ENCODE measurements at regions not wholly inside any gene's neighbourhood (a gene's known extent, or its start where the extent isn't known, plus 50 kb on each side); places are given as distances from the start of the nearest gene placed in this dataset.

DNA sequence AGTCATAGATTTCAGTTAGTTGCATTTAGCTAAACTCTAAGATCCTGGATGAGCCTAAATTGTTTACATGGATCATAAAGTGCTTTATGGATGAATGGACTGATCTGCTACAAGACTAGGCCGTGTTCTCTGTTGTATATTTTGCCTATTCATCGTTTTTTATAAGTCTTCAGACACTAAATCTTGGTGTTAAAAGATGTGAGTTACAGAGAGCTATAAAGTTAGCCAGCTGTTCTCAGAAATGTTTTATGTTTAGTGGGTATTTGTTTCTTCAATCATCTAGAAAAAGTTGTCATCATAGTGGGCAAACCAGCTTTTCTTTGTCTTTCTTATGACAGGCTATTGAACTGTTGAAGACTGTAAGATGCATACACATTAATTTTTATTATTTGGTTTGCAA lies 585.8 kb upstream of the SEMA6A start:
- no peaks in the 10 kb centered on the region for H3K9me3 ChIP-seq (replicated peaks)
- TF ChIP-seq, protein P1, sequence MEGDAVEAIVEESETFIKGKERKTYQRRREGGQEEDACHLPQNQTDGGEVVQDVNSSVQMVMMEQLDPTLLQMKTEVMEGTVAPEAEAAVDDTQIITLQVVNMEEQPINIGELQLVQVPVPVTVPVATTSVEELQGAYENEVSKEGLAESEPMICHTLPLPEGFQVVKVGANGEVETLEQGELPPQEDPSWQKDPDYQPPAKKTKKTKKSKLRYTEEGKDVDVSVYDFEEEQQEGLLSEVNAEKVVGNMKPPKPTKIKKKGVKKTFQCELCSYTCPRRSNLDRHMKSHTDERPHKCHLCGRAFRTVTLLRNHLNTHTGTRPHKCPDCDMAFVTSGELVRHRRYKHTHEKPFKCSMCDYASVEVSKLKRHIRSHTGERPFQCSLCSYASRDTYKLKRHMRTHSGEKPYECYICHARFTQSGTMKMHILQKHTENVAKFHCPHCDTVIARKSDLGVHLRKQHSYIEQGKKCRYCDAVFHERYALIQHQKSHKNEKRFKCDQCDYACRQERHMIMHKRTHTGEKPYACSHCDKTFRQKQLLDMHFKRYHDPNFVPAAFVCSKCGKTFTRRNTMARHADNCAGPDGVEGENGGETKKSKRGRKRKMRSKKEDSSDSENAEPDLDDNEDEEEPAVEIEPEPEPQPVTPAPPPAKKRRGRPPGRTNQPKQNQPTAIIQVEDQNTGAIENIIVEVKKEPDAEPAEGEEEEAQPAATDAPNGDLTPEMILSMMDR (IDR thresholded peaks at IDR 0.05; ENCODE audit: borderline replicate concordance): no peak

DNA sequence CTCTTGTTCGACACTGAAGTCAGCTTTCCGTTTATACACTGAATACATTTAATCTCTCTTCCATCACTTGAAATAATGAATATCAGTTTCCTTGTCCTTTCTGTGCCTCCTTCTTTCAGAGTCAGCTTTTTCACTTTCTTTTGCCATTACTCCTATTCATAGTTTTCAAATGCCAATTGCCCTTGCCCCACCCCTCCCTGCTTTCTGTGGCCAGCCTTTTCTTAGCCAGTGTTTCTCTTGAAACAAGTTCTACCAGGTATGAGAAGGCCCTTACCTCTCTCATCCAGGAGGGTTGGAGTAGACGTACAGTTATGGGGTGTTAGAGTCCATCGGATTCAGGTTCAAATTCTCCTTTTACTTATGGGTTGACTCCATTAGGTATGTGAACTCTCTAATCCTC lies 574.7 kb upstream of the SEMA6A start:
- Histone ChIP-seq H3K4me3 (no peak overlapping the region), H3K27ac (replicated peaks) (no peak overlapping the region), H3K27me3 (ENCODE audit: low read depth) (no peaks in the 10 kb centered on the region), H3K36me3 (no peaks in the 10 kb centered on the region), H3K4me1 (no peaks in the 10 kb centered on the region), H3K9me3 (replicated peaks) (no peaks in the 10 kb centered on the region)
- intact Hi-C loops (cut with micrococcal nuclease): no loop called here
- TF ChIP-seq, protein P1 (IDR thresholded peaks at IDR 0.05; ENCODE audit: borderline replicate concordance): no peak
- DNase-seq: no peak

More for the DNA sequence above, 585.8 kb upstream of the SEMA6A start:
- Histone ChIP-seq H3K4me1 (no peaks in the 10 kb centered on the region), H3K27me3 (ENCODE audit: low read depth) (no peaks in the 10 kb centered on the region), H3K36me3 (no peaks in the 10 kb centered on the region), H3K4me3 (no peak overlapping the region), H3K27ac (replicated peaks) (no peak overlapping the region)
- no peak for DNase-seq
- intact Hi-C loops (cut with micrococcal nuclease): no loop called here

DNA sequence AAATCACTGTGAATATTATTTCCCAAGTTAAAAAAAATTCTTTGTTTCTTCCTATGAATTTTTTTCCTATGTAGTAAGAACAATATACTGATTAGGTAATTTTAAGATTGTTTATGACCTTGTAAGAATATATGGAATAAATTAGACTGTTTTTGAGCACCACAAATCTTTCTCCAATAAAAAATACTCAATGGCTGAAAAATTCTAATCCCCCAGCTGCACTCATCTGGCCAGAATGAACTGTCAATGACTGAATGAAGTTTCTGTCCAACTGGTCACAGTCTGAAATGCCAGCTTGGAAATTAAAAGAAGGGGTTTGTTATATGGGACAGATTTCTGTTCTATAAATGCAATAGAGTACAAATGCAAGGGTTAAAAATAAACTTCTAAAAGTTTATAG lies 569.5 kb upstream of the SEMA6A start:
- DNase-seq: no peak
- intact Hi-C loops (cut with micrococcal nuclease): no loop called here
- H3K27me3 ChIP-seq (ENCODE audit: low read depth): no peaks in the 10 kb centered on the region
- H3K4me3 ChIP-seq: no peak overlapping the region
- no peaks in the 10 kb centered on the region for H3K9me3 ChIP-seq (replicated peaks)
- no peak overlapping the region for H3K27ac ChIP-seq (replicated peaks)
- no peaks in the 10 kb centered on the region for H3K36me3 ChIP-seq
- TF ChIP-seq, protein P1 (IDR thresholded peaks at IDR 0.05; ENCODE audit: borderline replicate concordance): no peak
- H3K4me1 ChIP-seq: no peaks in the 10 kb centered on the region

DNA sequence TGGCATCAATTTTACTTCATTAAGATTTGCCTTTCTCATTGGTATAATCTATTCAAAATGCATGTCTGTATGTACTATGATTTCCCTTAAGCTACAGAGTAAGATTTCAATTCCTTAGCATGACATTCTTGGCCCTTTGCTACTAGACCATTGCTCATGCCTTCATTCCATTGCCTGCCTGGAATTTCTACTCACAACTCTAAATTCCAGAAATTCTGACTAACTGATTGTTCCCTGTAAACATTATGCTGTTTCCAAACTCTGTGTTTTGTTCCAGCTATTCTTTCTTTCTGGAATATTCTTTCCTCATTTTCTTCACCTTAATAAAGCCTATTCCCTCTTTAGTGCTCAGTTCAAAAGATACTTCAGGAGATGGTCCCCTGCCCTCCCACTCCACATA lies 568.8 kb upstream of the SEMA6A start:
- no peak for DNase-seq
- intact Hi-C loops (cut with micrococcal nuclease): no loop called here
- Histone ChIP-seq H3K9me3 (replicated peaks) (no peaks in the 10 kb centered on the region), H3K36me3 (no peaks in the 10 kb centered on the region), H3K27ac (replicated peaks) (no peak overlapping the region), H3K4me3 (no peak overlapping the region), H3K4me1 (no peaks in the 10 kb centered on the region), H3K27me3 (ENCODE audit: low read depth) (no peaks in the 10 kb centered on the region)
- TF ChIP-seq, protein P1 (IDR thresholded peaks at IDR 0.05; ENCODE audit: borderline replicate concordance): no peak

DNA sequence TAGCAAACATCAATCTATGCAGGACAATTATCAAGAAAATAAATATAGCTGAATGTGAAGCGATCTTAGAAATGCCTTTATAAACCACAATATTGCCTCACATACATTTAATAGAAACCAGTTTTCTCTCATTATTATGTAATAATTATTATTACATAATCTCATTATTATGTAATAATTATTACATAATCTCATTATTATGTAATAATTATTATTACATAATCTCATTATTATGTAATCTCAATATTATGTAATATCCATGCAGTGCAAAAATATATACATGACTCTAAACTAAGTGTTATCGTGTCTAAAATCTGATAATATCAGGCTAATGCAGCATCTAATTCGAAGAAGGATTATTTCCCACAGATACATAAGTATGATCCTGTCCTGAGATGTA lies 563.9 kb upstream of the SEMA6A start:
- intact Hi-C loops (cut with micrococcal nuclease): no loop called here
- Histone ChIP-seq H3K27ac (replicated peaks) (no peak overlapping the region), H3K9me3 (replicated peaks) (no peaks in the 10 kb centered on the region), H3K4me3 (no peak overlapping the region), H3K4me1 (peaks cover 29% of the 10 kb centered on the region), H3K27me3 (ENCODE audit: low read depth) (no peaks in the 10 kb centered on the region), H3K36me3 (no peaks in the 10 kb centered on the region)
- DNase-seq: no peak
- TF ChIP-seq, protein P1 (IDR thresholded peaks at IDR 0.05; ENCODE audit: borderline replicate concordance): no peak

DNA sequence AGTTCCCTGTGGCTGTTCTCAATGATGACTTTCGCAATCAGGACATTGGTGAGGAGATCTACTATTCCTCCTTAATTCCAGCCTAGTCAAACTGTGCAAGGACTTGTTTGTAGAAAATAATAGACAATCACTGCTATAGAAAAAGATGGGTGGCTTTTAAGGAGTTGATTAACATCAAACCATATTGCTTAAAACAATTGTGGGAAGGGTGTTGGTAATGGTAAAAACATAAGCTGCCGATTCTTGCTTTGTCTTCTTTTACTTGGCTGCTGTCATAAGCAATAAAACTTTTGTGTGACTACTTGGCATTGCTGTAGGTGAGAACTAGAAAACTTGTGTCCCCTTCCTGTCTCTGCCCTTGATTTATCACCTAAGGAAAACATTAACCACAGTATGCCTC lies 561.2 kb upstream of the SEMA6A start:
- DNase-seq: no peak
- H3K4me1 ChIP-seq: peaks cover 30% of the 10 kb centered on the region
- H3K36me3 ChIP-seq: no peaks in the 10 kb centered on the region
- TF ChIP-seq, protein P1 (IDR thresholded peaks at IDR 0.05; ENCODE audit: borderline replicate concordance): no peak
- H3K9me3 ChIP-seq (replicated peaks): no peaks in the 10 kb centered on the region
- intact Hi-C loops (cut with micrococcal nuclease): no loop called here
- H3K4me3 ChIP-seq: no peak overlapping the region
- no peaks in the 10 kb centered on the region for H3K27me3 ChIP-seq (ENCODE audit: low read depth)
- H3K27ac ChIP-seq (replicated peaks): peak overlapping the region; percentile 61

Data from left ventricle myocardium inferior (tissue), 1 donor.